Upper lobe of left lung (tissue), 6 donors: ENCODE measurements at regions not wholly inside any gene's neighbourhood (a gene's known extent, or its start where the extent isn't known, plus 50 kb on each side); places are given as distances from the start of the nearest gene placed in this dataset.

Experiments
- ATAC-seq, 2 donors: fragments of 200-7000 bp; cut with Tn5 transposase; one replicate each; pipeline ENCODE4 v1.9.1; 2022; ENCODE audit warnings: mild to moderate bottlenecking in 2 of 2, moderate library complexity in 2 of 2; ENCODE audit not compliant: low FRiP score in 2 of 2
- DNase-seq, 2 donors: peaks; one replicate each; pipeline ENCODE4 v3.0.0-alpha.2; 2019 to 2020
- H3K27ac ChIP-seq, 4 donors: fragments of 200-600 bp; sonication (generic); one replicate each; pipeline ENCODE4 v1.5.1; 2016 to 2019
- H3K27me3 ChIP-seq, 4 donors: fragments of 200-600 bp; sonication (generic); one replicate each; pipeline ENCODE4 v1.5.1; 2017 to 2019
- H3K36me3 ChIP-seq, 4 donors: fragments of 200-600 bp; sonication (generic); one replicate each; pipeline ENCODE4 v1.5.1; 2016 to 2019
- H3K4me1 ChIP-seq, 4 donors: fragments of 200-600 bp; sonication (generic); one replicate each; pipeline ENCODE4 v1.5.1; 2018 to 2019
- H3K4me3 ChIP-seq, 4 donors: fragments of 200-600 bp; sonication (generic); one replicate each; pipeline ENCODE4 v1.5.1; 2017 to 2019; ENCODE audit warnings: mild to moderate bottlenecking in 2 of 4, moderate library complexity in 1 of 4
- H3K9me3 ChIP-seq, 4 donors: fragments of 200-600 bp; sonication (generic); one replicate each; pipeline ENCODE4 v1.5.1; 2018 to 2019
- EP300 ChIP-seq, 4 donors: sonication (generic); formaldehyde crosslinking; IDR thresholded peaks; one replicate each; pipeline ENCODE4 v1.5.1; 2017; ENCODE audit warnings: antibody characterized with exemption in 4 of 4, control low read depth in 2 of 4
- POLR2A ChIP-seq, 4 donors: fragments of 450-650 bp; IDR thresholded peaks; one replicate each; pipeline ENCODE4 v1.5.1; 2016 to 2017; ENCODE audit warnings: antibody characterized with exemption in 4 of 4, mild to moderate bottlenecking in 2 of 4
- POLR2AphosphoS5 ChIP-seq, 2 donors: sonication (generic); formaldehyde crosslinking; IDR thresholded peaks; one replicate each; pipeline ENCODE4 v1.5.1; 2017; ENCODE audit warnings: antibody characterized with exemption in 2 of 2
- WGBS, 2 donors: methylation state at CpG; one replicate each; pipeline ENCODE4 v1.1.5; 2017 to 2018; 5-methylcytosine and 5-hydroxymethylcytosine counted together
- TF ChIP-seq, protein P1 (sequence below), 6 experiments: fragments of 450-650 bp in 4 of 6; fragments of 200-600 bp in 2 of 6; sonication (generic) in 2 of 6; IDR thresholded peaks; one replicate each; pipeline ENCODE4 v1.5.1; 2016 to 2019; ENCODE audit warnings: antibody characterized with exemption in 6 of 6
- donor health status: DM: no; HTN: no; CAD: no; lungs with moderate emphysema.
- donor health status: DM: no; HTN: yes; CAD: no; lungs with severe emphysema.

DNA sequence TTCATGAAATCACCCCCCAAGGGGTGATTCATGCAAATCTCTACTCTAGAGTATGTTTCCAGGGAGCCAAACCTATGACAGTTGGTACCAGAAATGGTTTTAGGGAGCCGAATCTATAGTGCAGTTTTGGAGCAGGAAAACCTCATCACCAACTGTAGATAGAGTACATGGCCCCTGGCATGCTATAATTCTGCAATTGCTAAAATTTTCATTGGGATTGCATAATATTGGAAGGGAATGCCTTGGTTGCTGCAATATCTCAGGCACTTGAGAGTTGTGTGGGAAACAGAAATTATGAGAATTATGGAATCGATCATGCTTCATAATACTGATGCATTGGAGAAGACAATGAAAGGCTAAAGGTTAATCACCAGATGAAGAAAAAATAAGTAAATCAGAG, 148.2 kb upstream of the PLPPR1 start:
- no peak for DNase-seq
- 79 to 97% methylated on average over 2 of the region's 2 CpGs for WGBS, 2 donors
- no peaks in the 10 kb centered on the region for H3K9me3 ChIP-seq
- H3K4me1 ChIP-seq: no peaks in the 10 kb centered on the region
- no peaks in the 10 kb centered on the region for H3K27me3 ChIP-seq
- TF ChIP-seq, protein P1, sequence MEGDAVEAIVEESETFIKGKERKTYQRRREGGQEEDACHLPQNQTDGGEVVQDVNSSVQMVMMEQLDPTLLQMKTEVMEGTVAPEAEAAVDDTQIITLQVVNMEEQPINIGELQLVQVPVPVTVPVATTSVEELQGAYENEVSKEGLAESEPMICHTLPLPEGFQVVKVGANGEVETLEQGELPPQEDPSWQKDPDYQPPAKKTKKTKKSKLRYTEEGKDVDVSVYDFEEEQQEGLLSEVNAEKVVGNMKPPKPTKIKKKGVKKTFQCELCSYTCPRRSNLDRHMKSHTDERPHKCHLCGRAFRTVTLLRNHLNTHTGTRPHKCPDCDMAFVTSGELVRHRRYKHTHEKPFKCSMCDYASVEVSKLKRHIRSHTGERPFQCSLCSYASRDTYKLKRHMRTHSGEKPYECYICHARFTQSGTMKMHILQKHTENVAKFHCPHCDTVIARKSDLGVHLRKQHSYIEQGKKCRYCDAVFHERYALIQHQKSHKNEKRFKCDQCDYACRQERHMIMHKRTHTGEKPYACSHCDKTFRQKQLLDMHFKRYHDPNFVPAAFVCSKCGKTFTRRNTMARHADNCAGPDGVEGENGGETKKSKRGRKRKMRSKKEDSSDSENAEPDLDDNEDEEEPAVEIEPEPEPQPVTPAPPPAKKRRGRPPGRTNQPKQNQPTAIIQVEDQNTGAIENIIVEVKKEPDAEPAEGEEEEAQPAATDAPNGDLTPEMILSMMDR (IDR thresholded peaks at IDR 0.05): no peak
- TF ChIP-seq POLR2AphosphoS5 (IDR thresholded peaks at IDR 0.05): no peak
- TF ChIP-seq POLR2A (IDR thresholded peaks at IDR 0.05): no peak
- no peak for TF ChIP-seq EP300 (IDR thresholded peaks at IDR 0.05)
- H3K4me3 ChIP-seq: no peak overlapping the region
- no peaks in the 10 kb centered on the region for H3K36me3 ChIP-seq
- no peak overlapping the region for H3K27ac ChIP-seq
- ATAC-seq: no peak

DNA sequence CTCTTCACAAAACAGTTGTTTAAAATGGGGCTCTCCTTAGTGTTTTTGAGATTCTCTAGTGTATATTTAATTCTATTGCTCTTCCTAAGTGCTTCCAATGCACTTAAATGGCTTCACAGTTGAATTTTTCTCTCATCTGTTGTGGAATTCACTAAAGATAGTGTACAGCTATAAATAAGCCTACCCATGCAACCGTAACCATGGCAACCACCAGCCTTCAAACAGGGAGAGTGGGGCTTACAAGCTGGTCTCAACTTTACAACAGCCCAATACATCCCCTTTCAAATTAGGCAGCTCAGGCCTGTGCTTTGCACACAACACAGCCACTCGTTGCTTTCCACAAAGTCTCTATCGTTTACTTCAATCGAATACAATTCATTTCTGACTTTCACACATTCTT, 144.0 kb upstream of the PLPPR1 start:
- ATAC-seq: no peak
- no peaks in the 10 kb centered on the region for H3K4me1 ChIP-seq
- TF ChIP-seq POLR2A (IDR thresholded peaks at IDR 0.05): no peak
- no peaks in the 10 kb centered on the region for H3K27me3 ChIP-seq
- DNase-seq: no peak
- H3K4me3 ChIP-seq: no peak overlapping the region
- no peaks in the 10 kb centered on the region for H3K9me3 ChIP-seq
- H3K36me3 ChIP-seq: no peaks in the 10 kb centered on the region
- no peak overlapping the region for H3K27ac ChIP-seq
- WGBS, 2 donors: 81 to 84% methylated on average over 4 of the region's 4 CpGs

DNA sequence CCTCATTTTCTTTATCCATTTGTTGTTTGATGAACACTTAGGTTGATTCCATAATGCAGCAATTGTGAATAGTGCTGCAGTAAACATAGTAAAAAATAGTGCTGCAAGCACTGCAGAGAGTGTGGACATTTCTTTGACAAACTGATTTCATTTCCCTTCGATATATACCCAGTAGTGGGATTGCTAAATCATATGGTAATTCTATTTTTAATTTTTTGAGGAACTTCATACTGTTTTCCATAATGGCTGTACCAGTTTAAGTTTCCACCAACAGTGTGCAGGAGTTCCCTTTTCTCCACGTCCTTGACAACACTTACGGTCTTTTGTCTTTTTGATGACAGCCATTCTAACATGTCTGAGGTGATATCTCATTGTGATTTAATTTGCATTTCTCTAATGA, 138.2 kb upstream of the PLPPR1 start:
- no peaks in the 10 kb centered on the region for H3K4me1 ChIP-seq
- DNase-seq: no peak
- no peak overlapping the region for H3K4me3 ChIP-seq
- no peaks in the 10 kb centered on the region for H3K36me3 ChIP-seq
- no peaks in the 10 kb centered on the region for H3K27me3 ChIP-seq
- TF ChIP-seq EP300 (IDR thresholded peaks at IDR 0.05) (no peak), POLR2A (IDR thresholded peaks at IDR 0.05) (no peak), POLR2AphosphoS5 (IDR thresholded peaks at IDR 0.05) (no peak)
- TF ChIP-seq, protein P1 (IDR thresholded peaks at IDR 0.05): no peak
- H3K9me3 ChIP-seq: no peaks in the 10 kb centered on the region
- 45 to 61% methylated on average over 3 of the region's 3 CpGs for WGBS, 2 donors
- no peak overlapping the region for H3K27ac ChIP-seq
- ATAC-seq: no peak

DNA sequence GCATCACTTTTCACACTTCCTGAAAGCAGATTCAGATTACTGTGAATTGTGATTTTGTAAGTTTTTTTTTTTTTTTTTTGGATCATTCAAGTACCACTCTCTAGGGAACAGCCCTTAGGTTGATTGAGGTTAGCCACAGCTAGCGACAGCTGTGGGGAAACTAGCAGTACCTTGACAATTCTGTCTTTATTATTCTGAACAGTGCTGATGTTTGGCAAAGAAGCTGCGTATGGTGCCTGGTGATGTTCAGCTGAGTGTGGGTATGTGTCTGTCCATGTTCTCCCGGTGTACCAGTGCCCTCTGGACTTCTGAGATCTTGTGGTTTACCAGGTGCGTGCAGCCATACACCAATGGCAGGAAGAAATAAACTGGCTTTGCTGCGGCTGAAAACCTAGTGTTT, 117.3 kb upstream of the PLPPR1 start:
- WGBS, 2 donors: 72 to 73% methylated on average over 5 of the region's 5 CpGs
- Histone ChIP-seq H3K27me3 (no peaks in the 10 kb centered on the region), H3K9me3 (no peaks in the 10 kb centered on the region), H3K36me3 (no peaks in the 10 kb centered on the region), H3K4me3 (no peak overlapping the region), H3K27ac (no peak overlapping the region), H3K4me1 (no peaks in the 10 kb centered on the region)
- no peak for DNase-seq
- no peak for ATAC-seq
- TF ChIP-seq POLR2AphosphoS5 (IDR thresholded peaks at IDR 0.05) (no peak), POLR2A (IDR thresholded peaks at IDR 0.05) (no peak), EP300 (IDR thresholded peaks at IDR 0.05) (no peak)
- TF ChIP-seq, protein P1 (IDR thresholded peaks at IDR 0.05): no peak

DNA sequence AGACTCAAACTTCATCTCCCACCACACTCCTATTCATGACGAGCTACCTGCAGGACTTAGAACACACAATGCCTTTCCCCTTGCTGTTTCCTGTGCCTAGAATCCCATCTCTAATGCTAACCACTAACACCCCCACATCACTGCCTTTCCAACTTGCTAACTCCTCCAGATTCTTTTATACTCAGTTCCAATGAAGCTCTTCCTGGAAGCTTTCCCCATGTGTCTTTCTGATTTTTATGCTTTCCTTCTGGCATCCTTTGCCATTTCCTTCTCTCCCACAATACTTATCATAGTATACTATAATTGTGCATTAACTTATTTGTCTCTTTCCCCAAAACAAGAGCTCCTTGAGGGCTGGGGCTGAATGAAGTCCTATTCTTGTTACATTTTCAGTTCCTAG, 115.3 kb upstream of the PLPPR1 start:
- Histone ChIP-seq H3K4me1 (no peaks in the 10 kb centered on the region), H3K27ac (no peak overlapping the region), H3K4me3 (no peak overlapping the region), H3K27me3 (no peaks in the 10 kb centered on the region), H3K9me3 (no peaks in the 10 kb centered on the region), H3K36me3 (no peaks in the 10 kb centered on the region)
- WGBS, 2 donors: 68 to 80% methylated on average over 1 of the region's 1 CpG
- DNase-seq (no peak), ATAC-seq (no peak)
- no peak for TF ChIP-seq EP300 (IDR thresholded peaks at IDR 0.05)
- TF ChIP-seq, protein P1 (IDR thresholded peaks at IDR 0.05): no peak
- no peak for TF ChIP-seq POLR2AphosphoS5 (IDR thresholded peaks at IDR 0.05)
- no peak for TF ChIP-seq POLR2A (IDR thresholded peaks at IDR 0.05)
